PC-3 (cell line): ENCODE measurements at regions not wholly inside any gene's neighbourhood (a gene's known extent, or its start where the extent isn't known, plus 50 kb on each side); places are given as distances from the start of the nearest gene placed in this dataset.

ENCODE experiments used
- CTCF ChIP-seq: fragments of 300-600 bp; sonication (generic); conservative IDR thresholded peaks from 2 replicates; pipeline ENCODE4 v1.5.1; 2017; ENCODE audit warnings: antibody characterized with exemption, low read depth, mild to moderate bottlenecking, low read length
- EZH2phosphoT487 ChIP-seq: fragments of 300-600 bp; sonication (generic); IDR thresholded peaks from 2 replicates; pipeline ENCODE4 v1.6.1; 2018; ENCODE audit warnings: mild to moderate bottlenecking, antibody characterized with exemption, low read length, borderline replicate concordance

GRCh38 chr4:3655963-3656362, 110.2 kb upstream of the ADRA2C start:
- no peak for TF ChIP-seq CTCF
- no peak for TF ChIP-seq EZH2phosphoT487
